Left forelimb (tissue), 1 donor: ENCODE measurements at regions not wholly inside any gene's neighbourhood (a gene's known extent, or its start where the extent isn't known, plus 50 kb on each side); places are given as distances from the start of the nearest gene placed in this dataset.
"Not testable (repeated sequence)": the region's sequence is repeated elsewhere in the genome, so short reads cannot be mapped to it uniquely, and the experiment has no call there.

ENCODE experiments used
- DNase-seq: peaks from one replicate; pipeline ENCODE4 v3.0.0-alpha.2; 2018; ENCODE audit warnings: low spot score

DNA sequence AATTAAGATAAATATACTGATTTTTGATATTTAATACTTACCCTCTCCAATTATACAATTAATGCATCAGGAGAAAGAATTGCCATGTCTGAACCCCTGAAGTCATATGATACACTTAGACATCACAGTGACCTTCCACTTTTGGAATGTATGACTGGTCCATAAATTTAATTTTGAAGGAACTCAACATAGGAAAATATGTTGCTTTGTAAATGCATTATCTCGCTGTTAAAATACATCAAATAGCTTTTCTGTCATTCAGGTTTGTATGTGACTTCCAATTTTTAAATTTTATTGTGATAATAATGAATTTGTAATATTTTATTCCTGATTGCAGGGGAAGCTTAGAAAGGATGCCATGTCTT, 631.9 kb upstream of the ANKRD30A start:
- no peak for DNase-seq

DNA sequence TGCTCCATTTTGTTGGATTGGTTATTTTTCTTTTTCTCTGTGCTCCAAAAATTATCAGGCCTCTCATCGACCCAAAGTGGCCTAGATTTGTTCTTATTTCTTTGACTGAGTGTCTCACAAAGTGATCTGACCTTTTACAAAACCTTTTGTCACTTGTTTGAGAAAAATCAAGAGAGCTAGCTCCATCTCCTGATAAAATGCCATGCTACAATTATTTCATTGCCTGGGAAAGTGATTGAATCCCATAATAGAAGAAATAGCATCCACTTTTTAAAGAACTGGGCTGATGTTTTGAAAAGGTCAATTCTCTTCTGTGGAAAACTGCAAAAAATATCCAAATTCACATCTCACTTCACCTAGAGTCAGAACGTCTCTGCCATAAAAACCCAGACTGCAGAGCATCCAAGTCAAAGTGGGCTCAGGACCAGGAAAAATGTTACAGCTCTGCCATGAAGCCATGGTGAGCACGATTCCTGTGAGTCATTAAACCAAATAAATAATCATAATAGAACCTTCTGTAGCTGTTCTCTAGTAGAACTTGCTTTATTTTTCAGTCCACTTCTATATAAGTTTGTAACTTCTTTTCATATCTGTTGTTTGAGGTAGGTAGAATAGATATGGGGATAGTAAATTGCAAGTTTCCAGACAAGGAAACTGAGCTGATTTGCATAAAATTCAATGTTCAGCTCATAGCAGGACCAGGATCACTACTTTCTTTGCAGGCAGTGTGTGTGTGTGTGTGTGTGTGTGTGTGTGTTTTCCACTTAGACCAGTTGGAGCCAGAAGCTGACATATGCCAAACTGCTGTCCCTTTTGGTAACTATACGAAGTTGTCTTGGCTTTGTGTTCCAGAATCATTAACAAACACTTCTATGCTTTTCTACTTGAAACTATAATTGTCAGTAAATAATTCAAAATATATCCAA, 632.5 kb upstream of the ANKRD30A start:
- no peak for DNase-seq

DNA sequence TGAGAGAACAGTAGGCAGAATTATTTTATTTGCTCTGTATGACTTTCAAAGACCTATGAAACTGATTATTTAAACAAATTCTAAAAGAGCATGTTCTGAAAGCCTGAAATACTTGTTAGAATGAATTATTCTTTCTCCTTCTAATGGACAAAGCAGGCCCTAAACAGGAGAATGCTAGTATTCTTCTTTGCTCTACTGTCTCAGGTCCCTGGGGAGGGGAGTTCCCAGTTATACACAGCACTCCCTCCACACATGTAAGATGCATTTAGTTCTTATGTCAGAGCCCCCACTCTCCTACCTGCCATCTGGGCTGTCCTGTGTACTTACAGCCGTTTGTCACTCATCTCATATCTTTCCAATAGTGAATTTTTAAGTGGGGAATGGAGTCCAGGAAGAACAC, 633.5 kb upstream of the ANKRD30A start:
- no peak for DNase-seq

DNA sequence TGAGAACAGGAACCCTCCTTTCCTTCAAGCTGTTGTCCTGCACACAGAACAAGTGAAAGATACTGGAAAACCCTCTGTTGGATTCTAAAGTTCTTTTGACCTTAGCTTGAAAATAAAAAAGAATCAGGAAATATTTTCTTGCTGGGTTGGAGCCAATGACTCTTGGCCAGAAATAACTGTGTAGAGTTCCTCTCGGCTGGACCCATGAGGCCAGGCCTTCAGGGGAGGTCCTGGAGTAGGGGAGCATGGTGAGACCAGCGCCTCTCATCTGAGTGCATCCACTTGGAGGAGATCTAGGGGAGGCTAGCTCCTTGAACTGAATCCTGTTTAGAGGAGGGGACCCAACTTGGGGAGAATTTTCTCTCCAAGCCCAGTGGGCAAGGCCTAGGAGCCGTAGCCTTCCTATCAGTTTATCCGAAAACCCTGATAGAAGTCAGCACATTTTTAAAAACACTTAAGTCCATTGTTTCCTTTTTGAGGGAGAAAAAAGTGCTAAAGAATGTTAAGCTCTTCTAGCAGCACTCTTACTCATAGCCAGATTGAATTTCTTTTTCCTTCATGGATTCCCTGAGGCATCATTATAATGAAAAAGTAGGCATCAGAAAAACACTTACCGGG, 635.7 kb upstream of the ANKRD30A start:
- DNase-seq = no peak

DNA sequence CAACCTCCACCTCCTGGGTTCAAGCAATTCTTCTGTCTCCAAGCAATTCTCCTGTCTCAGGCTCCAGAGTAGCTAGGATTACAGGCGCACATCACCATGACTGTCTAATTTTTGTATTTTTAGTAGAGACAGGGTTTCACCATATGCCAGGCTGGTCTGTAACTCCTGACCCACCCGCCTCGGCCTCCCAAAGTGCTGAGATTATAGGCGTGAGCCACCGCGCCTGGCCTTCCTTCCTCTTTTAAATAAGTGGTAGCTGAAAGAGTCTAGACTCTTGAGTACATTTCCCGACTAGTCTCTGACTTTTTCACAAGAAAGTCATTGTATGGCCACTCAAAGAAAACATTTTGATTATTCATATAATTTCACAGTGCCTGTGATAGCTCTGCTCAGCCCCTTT, 636.2 kb upstream of the ANKRD30A start:
- DNase-seq = no peak

DNA sequence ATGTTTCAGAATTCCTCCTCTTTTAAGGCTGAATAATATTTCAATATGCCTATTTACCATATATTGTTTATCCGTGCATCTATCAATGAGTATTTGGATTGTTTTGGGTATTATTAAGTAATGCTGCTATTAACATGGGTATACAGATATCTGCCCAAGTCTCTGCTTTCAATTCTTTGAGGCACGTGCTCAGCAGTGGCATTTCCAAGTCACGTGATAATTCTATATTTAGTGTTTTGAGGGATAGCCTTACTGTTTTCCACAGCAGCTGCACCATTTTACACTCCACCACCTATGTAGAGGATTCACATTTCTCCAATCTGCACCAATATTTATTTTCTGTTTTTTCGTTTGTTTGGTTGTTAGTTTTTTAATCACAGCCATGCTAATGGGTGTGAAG, 636.8 kb upstream of the ANKRD30A start:
- no peak for DNase-seq

DNA sequence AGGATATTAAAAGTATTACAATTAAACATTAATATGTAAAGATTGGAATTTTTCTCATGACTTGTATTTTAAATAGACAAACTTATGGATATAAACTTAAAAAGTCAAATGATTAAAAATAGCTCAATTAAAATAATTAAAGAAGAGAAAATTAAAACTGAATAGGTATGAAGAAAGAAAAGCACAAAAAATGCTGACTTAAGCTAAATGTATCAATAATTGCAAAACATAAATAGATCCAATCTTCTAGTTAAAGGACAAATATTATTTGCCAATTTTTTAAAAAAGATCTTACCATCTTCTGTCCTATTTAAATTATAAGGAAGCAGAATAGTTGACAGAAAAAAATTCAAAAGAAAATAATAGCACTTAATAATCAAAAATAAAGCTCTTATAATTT, 646.3 kb upstream of the ANKRD30A start:
- DNase-seq = no peak

DNA sequence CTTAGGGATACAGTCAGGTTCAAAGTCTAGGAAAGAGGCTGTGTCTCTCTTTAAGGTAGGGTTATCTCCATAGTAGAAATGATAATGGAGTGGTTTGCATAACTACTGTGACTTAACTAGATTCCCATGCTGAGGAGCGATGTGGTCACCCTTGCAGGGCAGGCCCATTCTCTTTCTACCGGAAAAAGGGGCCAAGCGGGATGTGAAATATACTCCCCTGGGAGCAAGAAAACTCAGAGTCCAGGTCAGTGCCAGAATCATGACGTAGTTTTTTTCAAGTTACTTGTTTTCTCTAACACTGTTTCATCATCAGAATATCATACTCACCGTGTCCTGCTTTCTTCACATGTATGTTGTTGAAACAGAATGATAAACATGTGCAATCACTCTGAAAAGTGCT, 649.0 kb upstream of the ANKRD30A start:
- no peak for DNase-seq

DNA sequence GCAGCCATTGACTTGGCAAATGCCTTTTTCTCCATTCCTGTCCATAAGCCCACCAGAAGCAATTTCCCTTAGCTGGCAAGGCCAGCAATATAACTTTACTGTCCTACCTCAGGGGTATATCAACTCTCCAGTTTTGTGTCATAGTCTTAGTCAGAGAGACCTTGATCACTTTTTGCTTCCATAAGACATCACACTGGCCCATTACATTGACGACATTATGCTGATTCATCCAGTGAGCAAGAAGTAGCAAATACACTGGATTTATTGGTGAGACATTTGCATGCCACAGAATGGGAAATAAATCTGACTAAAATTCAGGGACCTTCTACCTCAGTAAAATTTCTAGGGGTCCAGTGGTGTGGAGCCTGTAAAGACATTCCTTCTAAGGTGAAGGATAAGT, 649.7 kb upstream of the ANKRD30A start:
- DNase-seq = no peak

DNA sequence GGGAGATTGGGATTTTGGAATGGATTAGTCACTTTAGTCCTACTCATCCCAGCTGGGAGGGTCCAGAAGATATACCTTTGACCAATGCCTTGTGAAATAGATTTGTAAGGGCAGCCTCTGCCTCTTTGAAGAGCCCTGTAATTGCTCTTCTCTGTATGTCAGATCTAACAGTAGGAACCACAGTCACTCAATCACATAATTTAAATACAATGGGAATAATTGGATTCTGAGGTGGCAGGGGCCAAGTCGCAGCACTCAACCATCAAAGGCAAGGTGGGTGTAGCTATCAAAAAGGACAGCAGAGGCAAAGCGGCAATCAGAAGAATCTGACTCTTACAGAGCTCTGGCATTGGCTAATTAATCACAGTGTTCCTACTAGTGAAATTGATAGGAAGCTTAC, 650.9 kb upstream of the ANKRD30A start:
- DNase-seq = no peak

DNA sequence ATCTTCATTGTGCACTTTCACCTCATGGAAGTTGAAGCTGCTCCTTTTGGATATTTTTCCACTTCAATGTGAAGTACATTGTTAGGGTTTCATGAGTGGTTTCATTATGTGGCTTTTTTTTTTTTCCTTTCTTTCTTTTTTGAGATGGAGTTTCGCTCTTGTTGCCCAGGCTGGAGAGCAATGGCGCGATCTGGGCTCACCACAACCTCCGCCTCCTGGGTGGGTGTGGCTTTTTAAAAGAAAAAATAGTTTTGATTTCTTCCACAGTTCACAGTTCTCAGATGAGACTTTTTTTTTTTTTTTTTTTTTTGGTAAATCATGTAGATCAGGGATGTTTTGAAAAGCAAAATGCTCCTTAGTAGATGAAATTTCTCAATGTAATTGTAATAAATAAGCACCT, 652.3 kb upstream of the ANKRD30A start:
- no peak for DNase-seq

DNA sequence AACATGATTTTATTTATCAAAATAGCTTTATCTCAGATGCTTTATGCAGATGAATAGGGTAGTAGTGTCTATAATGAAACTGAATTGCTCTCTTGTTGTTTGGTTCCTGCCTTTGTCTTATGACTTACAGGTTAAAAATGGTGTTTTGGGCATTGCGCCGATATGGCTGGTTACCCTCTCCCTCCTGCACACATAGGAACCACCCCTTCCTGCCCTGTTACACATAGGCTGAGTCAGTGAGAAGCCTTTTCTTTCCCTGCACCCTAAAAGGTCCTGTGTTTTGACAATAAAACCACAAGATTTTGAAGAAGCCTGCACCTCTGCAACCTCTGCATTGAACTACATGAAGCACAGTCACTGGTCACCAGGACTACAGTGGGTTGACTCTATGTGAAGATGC, 655.8 kb upstream of the ANKRD30A start:
- DNase-seq = no peak

DNA sequence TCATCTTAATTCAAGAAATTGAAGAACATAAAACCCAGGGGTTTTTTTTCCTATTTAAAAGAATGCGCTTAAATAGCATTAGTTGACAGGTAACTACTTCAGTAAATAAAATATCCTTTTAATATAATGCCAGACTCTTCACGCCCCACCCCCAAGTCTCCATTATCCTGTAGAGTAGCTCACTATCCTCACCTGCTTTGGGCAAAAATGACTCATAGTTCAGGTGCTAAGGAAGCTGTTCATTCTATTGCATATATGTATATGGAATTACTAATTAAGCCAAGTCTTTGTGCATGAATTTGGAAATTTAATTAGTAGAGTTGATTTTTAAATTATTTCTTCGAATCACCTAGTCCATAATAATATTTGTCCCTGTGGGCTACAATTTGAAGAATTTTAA, 656.8 kb upstream of the ANKRD30A start:
- no peak for DNase-seq

DNA sequence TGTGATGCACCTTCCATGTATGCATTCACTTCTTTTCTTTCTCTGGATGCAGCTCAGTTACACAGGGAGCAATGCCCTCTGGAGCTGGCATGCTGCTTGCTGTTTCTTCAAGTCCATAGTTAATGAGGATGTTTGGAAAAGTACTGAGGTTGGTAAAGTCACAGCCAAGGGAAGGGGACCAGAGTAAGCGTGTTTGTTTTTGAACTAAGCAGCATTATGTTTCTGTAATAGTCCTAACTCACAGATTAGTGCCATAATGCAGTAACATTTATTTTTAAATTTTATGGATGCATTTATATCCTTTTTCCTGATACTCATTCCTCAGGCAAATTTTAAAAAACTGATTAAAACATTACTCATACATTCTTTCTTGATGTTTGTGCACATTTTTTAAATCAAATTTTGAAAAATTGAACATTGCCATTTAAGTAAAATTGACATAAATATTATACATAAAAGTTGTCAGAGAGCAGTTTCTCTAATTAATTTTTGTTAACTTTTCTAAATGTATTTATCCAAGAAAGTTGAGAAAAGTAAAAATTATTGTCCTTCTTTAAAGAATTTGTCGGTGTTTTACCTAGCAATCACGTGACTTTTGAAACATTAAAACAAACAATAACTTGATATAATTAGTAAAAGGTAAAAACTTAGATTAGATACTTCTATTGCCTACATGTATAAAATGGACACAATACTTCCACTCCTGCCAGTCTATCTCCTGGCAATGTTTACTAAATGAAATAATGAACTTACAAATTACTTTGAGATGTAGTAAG, 659.6 kb upstream of the ANKRD30A start:
- no peak for DNase-seq

DNA sequence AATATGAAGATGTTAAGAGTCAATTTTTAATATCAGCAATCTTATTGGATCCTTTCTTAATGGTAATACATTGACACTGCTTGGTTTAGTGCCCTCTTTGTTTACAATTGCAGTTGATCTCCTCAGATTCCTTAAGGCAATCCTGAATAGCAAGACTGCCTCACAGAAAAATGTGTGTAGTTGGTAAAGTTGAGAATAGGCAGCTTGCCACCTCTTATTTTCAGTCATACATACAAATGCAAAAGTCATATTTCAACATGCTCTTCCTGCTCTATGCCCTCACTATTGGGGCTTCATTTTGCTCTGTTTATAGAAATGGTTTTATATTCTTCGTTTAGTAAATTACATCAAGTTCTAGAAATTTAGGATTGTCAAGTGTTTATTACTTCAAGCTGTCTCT, 661.1 kb upstream of the ANKRD30A start:
- DNase-seq = no peak

DNA sequence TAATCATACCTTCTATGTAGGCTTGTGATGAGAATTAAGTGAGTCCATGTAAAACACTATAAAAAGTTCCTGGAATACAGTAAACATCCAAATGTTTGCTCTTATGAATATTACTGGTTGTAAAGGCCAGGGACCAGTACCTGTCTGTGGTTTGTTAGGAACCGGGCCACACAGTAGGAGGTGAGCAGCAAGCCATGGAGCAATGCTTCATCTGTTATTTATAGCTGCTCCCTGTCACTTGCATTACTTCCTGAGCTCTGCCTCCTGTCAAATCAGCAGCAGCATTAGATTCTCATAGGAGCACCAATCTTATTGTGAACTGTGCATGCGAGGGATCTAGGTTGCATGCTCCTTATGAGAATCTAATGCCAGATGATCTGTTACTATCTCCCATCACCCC, 662.0 kb upstream of the ANKRD30A start:
- no peak for DNase-seq

DNA sequence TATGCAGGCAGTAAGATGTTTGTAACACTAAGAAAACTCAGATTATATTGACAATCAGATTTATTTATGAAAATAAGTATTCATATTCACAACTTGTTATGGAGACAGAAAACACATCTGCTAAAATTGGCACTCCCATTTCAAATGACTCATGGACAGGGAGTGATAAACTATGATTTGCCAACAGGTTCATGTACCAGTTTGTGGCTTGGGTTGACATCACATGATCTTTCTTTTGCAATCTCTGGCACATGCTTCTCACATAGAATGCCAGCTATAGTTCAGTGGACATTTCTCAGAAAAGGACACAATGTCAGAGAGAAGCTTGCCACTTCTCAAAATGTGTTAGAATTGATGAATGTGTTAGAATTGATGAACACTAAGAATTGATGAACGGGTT, 663.2 kb upstream of the ANKRD30A start:
- DNase-seq = no peak

DNA sequence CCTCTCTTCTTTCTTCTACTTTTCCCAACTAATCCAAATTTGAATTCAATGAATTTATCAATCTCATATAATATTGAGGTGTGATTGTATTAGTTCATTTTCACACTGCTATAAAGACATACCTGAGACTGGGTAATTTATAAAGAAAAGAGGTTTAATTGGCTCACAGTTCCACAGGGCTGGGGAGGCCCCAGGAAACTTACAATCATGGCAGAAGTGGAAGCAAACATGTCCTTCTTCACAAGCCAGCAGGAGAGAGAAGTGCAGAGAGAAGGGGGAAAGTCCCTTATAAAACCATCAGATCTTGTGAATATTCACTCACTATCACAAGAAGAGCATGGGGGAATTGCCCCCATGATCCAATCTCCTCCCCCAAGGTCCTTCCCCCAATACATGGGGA, 667.0 kb upstream of the ANKRD30A start:
- not testable (repeated sequence) for DNase-seq

DNA sequence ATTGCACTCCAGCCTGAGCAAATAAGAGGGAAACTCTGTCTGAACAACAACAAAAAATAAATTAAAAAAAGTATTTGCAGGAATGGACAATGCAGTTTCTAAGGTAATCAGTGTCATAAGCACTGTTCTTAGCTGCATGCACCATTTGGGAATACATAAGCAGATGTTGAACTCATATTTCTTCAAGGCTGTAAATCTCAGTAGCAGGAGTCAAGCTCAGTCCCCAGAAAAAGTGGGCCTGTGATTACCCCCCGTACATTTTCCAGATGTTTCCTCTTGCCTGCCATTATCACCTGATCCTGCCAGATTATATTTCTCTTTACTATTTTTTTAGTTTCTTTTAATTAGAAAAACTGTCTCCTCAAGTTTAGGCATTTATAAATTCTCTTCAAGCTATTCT, 667.6 kb upstream of the ANKRD30A start:
- no peak for DNase-seq

DNA sequence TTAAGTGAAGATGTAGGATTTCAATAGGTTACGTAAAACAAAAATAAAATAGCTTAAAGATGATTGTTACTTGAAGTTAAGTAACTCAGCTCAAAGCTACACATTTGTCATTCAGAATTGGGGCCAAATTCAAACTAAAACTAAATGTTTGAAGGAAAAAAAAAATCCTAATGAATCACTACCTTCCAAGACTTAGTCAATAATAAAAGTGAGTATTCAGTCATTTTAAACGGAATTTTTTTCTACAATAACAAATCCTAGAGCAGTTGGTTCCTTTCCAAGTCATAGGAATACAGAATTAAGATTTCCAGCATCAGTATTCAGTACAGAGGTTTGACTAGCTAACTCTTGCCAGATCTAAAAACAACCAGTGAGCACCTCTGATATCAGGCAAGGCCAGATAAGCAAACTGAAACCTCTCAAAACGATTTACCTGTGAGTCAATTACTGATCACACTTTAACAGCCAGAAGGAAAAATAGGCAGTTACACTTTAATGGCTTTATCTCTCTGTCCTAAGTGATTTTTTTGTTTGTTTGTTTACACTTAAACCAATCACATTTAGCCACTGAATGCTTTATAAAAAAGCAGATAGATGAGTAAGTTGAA, 669.8 kb upstream of the ANKRD30A start:
- no peak for DNase-seq

DNA sequence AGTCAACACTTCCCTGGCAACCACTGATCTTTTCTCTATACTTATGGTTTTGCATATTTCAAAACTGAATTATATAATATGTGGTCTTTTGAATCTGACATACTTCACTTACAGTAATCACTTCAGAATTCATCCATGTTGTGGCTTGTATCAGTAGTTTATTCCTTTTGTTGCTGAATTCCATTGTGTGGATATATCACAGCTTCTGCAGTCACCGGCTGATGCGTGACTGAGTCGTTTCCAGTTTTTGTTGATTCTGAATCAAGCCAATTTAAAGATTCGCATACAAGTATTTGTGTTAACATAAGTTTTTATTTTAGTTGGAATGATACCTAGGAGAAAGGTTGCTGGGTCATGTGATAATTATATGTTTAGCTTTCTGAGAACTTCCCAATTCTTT, 672.5 kb upstream of the ANKRD30A start:
- DNase-seq = no peak

DNA sequence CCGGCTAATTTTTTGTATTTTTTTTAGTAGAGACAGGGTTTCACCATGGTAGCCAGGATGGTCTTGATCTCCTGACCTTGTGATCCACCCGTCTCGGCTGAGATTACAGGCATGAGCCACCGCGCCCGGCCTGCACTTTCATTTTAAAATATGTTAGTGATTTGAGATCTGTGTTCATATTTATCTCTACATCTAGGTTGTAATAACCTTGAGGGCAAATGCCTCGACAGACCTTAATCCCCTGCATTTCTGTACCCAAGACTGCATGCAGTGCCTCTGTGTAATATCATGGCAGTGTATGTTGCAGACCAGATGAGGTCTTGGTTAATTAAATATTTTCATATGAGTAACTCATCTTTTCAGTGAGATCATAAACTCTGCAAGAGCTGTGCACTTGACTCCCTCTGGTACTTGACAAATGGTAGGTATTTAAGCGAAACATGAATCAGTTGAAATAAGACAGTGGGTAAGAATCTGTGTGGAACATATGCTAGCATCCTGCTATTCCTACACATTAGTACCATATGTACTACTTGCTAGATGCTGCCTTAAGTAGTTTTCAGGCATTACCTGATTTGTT, 673.9 kb upstream of the ANKRD30A start:
- DNase-seq = no peak
